OCI-LY3 (cell line): ENCODE measurements at regions not wholly inside any gene's neighbourhood (a gene's known extent, or its start where the extent isn't known, plus 50 kb on each side); places are given as distances from the start of the nearest gene placed in this dataset.

Experiments
- H2AFZ ChIP-seq: fragments of 200-600, 300-600 bp; shearing (Covaris generic); 2 replicates; pipeline ENCODE4 v1.6.0; 2014; ENCODE audit warnings: antibody characterized with exemption, low read depth, low read length
- H3K27ac ChIP-seq: fragments of 200-600, 300-600 bp; sonication (generic); 2 replicates; pipeline ENCODE4 v1.5.1; 2014; ENCODE audit warnings: mild to moderate bottlenecking, low read length, moderate library complexity, mixed read lengths
- H3K27me3 ChIP-seq: fragments of 200-600, 300-600 bp; sonication (generic); 2 replicates; pipeline ENCODE4 v1.6.1; 2014; ENCODE audit warnings: low read depth, low read length, mixed read lengths
- H3K36me3 ChIP-seq: fragments of 200-600, 300-600 bp; sonication (generic); replicated peaks from 2 replicates; pipeline ENCODE3; 2014; ENCODE audit warnings: low read depth, low read length, mixed read lengths
- H3K4me1 ChIP-seq: fragments of 300-600, 200-600 bp; sonication (generic); 2 replicates; pipeline ENCODE4 v1.6.1; 2014; ENCODE audit warnings: low read length, mixed read lengths
- H3K4me2 ChIP-seq: fragments of 200-600, 300-600 bp; sonication (generic); 2 replicates; pipeline ENCODE4 v1.6.1; 2014; ENCODE audit warnings: low read length, mixed read lengths
- H3K4me3 ChIP-seq: fragments of 300-600, 200-600 bp; sonication (generic); 2 replicates; pipeline ENCODE4 v1.5.1; 2014; ENCODE audit warnings: antibody characterized with exemption, mild to moderate bottlenecking, low read length, moderate library complexity
- H3K79me2 ChIP-seq: fragments of 300-600, 200-600 bp; shearing (Covaris generic); 2 replicates; pipeline ENCODE4 v1.6.1; 2014; ENCODE audit warnings: mild to moderate bottlenecking, low read length, mixed read lengths
- H3K9ac ChIP-seq: fragments of 300-600, 200-600 bp; shearing (Covaris generic); 2 replicates; pipeline ENCODE4 v1.6.0; 2014; ENCODE audit warnings: mild to moderate bottlenecking, low read length, moderate library complexity
- H3K9me3 ChIP-seq: fragments of 200-600, 300-600 bp; shearing (Covaris generic); 2 replicates; pipeline ENCODE4 v1.6.1; 2014; ENCODE audit warnings: low read length, mixed read lengths; ENCODE audit not compliant: insufficient read depth
- H4K20me1 ChIP-seq: fragments of 200-600, 300-600 bp; sonication (generic); 2 replicates; pipeline ENCODE4 v1.6.1; 2016; ENCODE audit warnings: low read length, mixed read lengths; ENCODE audit not compliant: insufficient read depth
- EZH2phosphoT487 ChIP-seq: fragments of 200-600 bp; shearing (Covaris generic); IDR thresholded peaks from 2 replicates; pipeline ENCODE4 v1.6.1; 2018; ENCODE audit warnings: antibody characterized with exemption, mixed run types, low read depth
- TF ChIP-seq, protein P1 (sequence below): fragments of 200-600, 300-600 bp; sonication (generic); IDR thresholded peaks from 2 replicates; pipeline ENCODE4 v1.5.1; 2014; ENCODE audit warnings: antibody characterized with exemption, low read length, low read depth

DNA sequence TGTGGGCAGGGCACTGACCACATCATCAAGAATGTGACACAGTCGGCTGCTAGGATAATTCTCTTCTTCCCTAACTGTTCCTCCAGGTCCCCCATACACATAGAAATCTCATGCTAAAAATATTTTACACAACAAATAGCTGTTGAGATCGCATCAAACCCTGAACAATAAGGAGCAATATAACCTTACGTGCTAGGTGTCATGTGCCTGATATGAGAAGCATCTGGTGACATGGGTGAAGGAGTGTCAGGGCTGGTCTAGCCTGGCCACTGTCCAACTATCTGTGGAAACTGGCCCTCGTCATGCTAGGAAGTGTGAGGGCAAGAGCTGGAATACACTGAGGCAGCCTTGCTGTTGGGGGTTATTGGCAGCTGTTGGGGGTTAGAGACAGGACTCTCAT, 167.3 kb upstream of the PGRMC2 start:
- TF ChIP-seq, protein P1, sequence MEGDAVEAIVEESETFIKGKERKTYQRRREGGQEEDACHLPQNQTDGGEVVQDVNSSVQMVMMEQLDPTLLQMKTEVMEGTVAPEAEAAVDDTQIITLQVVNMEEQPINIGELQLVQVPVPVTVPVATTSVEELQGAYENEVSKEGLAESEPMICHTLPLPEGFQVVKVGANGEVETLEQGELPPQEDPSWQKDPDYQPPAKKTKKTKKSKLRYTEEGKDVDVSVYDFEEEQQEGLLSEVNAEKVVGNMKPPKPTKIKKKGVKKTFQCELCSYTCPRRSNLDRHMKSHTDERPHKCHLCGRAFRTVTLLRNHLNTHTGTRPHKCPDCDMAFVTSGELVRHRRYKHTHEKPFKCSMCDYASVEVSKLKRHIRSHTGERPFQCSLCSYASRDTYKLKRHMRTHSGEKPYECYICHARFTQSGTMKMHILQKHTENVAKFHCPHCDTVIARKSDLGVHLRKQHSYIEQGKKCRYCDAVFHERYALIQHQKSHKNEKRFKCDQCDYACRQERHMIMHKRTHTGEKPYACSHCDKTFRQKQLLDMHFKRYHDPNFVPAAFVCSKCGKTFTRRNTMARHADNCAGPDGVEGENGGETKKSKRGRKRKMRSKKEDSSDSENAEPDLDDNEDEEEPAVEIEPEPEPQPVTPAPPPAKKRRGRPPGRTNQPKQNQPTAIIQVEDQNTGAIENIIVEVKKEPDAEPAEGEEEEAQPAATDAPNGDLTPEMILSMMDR = no peak
- no peak for TF ChIP-seq EZH2phosphoT487
- H2AFZ ChIP-seq = 0 out of 2 replicates have a peak overlapping the region, but pooled peaks have one; percentile 22
- H3K4me3 ChIP-seq = peak overlapping the region; percentile 62
- peaks cover 31% of the 10 kb centered on the region for H3K4me1 ChIP-seq
- peak overlapping the region; percentile 60 for H3K4me2 ChIP-seq
- no peaks in the 10 kb centered on the region for H3K9me3 ChIP-seq
- no peaks in the 10 kb centered on the region for H4K20me1 ChIP-seq
- no peaks in the 10 kb centered on the region for H3K27me3 ChIP-seq
- no peak overlapping the region for H3K27ac ChIP-seq
- H3K9ac ChIP-seq = no peak overlapping the region
- no peaks in the 10 kb centered on the region for H3K36me3 ChIP-seq
- H3K79me2 ChIP-seq = no peaks in the 10 kb centered on the region

DNA sequence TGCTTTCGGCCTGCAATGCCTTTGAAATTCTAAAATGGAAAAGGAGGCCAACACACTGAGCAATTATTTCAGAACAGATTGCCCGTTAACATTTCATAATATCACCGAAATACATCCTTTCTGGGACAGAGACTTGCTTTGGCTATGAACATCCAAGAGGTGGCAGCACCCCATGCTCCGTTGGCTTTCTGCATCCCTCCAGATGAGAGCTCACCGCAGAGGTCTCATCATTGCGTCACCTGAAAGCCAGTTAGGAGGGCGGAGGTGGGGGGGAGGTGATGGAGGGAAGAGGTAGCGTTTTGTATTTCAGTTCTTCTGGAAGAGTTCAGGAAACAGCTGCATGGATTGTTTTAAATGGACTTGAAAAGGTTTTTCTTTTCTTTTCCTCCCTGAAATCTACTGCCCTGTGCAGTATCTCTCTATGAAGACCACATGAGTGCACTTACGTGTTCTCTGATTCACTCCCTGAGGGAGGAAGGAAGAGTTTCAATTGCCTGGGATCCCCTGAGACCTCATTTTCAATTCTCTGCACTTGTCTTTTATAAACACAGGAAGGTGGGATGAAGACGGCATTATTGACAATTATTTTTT, 166.8 kb upstream of the PGRMC2 start:
- H4K20me1 ChIP-seq = no peaks in the 10 kb centered on the region

DNA sequence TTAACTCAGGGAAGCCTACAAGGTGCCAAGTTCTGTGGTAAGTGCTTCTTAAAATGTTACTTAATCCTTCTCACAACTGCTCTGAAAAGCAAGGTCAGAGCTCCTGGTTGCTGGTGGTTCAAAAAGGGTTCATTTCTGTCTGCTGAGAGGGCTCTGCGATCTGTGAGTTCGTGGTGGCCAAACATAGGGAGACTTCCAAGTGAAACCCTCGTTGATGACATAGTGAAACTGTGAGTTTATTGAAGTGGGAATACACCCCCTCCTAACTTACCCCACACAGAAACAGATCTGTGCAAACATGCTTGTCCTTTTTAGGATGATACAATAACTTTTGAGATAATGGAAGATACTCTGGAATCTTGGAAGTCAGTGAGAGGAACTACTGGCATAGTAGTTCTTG, 164.8 kb upstream of the PGRMC2 start:
- Histone ChIP-seq H3K79me2 (no peaks in the 10 kb centered on the region), H3K4me2 (peak overlapping the region; percentile 58), H3K36me3 (no peaks in the 10 kb centered on the region), H3K4me1 (peaks cover 31% of the 10 kb centered on the region), H3K9me3 (no peaks in the 10 kb centered on the region), H3K27me3 (no peaks in the 10 kb centered on the region), H3K27ac (no peak overlapping the region), H4K20me1 (no peaks in the 10 kb centered on the region), H3K4me3 (peak overlapping the region; percentile 4; the same call in 1 of the 2 replicates), H2AFZ (peak overlapping the region; percentile 7; the same call in 1 of the 2 replicates), H3K9ac (no peak overlapping the region)
- TF ChIP-seq, protein P1 = no peak
- TF ChIP-seq EZH2phosphoT487 = no peak

More for the DNA sequence above, 166.8 kb upstream of the PGRMC2 start:
- Histone ChIP-seq H3K4me2 (peak overlapping the region; percentile 60), H3K27me3 (no peaks in the 10 kb centered on the region), H3K36me3 (no peaks in the 10 kb centered on the region), H3K4me3 (peak overlapping the region; percentile 62), H3K4me1 (peaks cover 31% of the 10 kb centered on the region), H2AFZ (peak overlapping the region; percentile 26; the same call in 1 of the 2 replicates), H3K27ac (no peak overlapping the region), H3K9me3 (no peaks in the 10 kb centered on the region), H3K9ac (peak overlapping the region; percentile 7; the same call in 1 of the 2 replicates), H3K79me2 (no peaks in the 10 kb centered on the region)
- TF ChIP-seq EZH2phosphoT487 = no peak
- TF ChIP-seq, protein P1 = peak; percentile 87

DNA sequence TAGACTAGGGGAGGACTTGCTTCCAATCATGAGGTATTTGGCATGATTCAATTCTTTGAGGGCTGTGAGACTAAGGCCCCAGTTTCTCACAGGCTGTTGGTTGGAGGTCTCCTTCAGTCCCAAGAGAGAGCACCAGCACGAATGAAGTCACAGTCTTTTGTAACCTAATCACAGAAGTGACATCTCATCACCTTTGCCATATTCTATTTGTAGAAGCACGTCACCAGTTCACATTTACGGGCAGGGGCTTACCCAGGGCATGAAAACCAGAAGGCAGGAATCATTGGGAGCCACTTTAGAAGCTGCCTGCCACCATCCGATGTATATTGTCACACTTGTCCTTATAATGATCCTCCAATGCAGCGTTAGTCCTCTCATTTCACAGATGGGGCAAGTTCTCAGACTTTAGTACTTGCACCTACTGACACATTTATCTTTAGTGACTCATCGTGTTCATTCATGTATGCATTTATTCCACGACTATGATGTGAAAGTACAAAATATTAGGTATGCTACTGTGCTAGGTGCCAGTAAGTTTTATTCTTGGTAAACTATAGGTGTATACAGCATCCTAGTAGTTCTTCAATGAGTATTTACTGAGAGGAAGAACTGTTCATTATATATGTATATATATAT, 163.8 kb upstream of the PGRMC2 start:
- H3K36me3 ChIP-seq = no peaks in the 10 kb centered on the region
- no peaks in the 10 kb centered on the region for H3K27me3 ChIP-seq
- H3K79me2 ChIP-seq = no peaks in the 10 kb centered on the region
- no peak overlapping the region for H3K4me3 ChIP-seq
- H3K9me3 ChIP-seq = no peaks in the 10 kb centered on the region
- H4K20me1 ChIP-seq = no peaks in the 10 kb centered on the region
- TF ChIP-seq, protein P1 = no peak
- TF ChIP-seq EZH2phosphoT487 = no peak
- H2AFZ ChIP-seq = no peak overlapping the region
- no peak overlapping the region for H3K27ac ChIP-seq
- no peak overlapping the region for H3K4me2 ChIP-seq
- no peak overlapping the region for H3K9ac ChIP-seq
- H3K4me1 ChIP-seq = peaks cover 31% of the 10 kb centered on the region
